ENCODE measurements at regions not wholly inside any gene's neighbourhood (a gene's known extent, or its start where the extent isn't known, plus 50 kb on each side); places are given as distances from the start of the nearest gene placed in this dataset.
"Not testable (repeated sequence)": the region's sequence is repeated elsewhere in the genome, so short reads cannot be mapped to it uniquely, and the experiment has no call there.

GRCh38 chr20:60180986-60181385 lies 222.8 kb downstream of the CDH26 start:
- no peak for DNase-seq
- H3K9me3 Mint-ChIP-seq = no peaks in the 10 kb centered on the region
- intact Hi-C loops (cut with micrococcal nuclease) = no loop called here
- H3K27me3 Mint-ChIP-seq = no peaks in the 10 kb centered on the region
- H3K27ac Mint-ChIP-seq = no peak overlapping the region
- no peaks in the 10 kb centered on the region for H3K36me3 Mint-ChIP-seq (ENCODE audit: low read depth)
- no peaks in the 10 kb centered on the region for H3K4me1 Mint-ChIP-seq
- H3K4me3 Mint-ChIP-seq = no peak overlapping the region

GRCh38 chr20:60186412-60186811 lies 228.2 kb downstream of the CDH26 start:
- Mint-ChIP-seq H3K4me1 (no peaks in the 10 kb centered on the region), H3K9me3 (no peaks in the 10 kb centered on the region), H3K27ac (no peak overlapping the region), H3K36me3 (ENCODE audit: low read depth) (no peaks in the 10 kb centered on the region), H3K4me3 (no peak overlapping the region), H3K27me3 (no peaks in the 10 kb centered on the region)
- no peak for DNase-seq
- intact Hi-C loops (cut with micrococcal nuclease) = no loop called here

DNA sequence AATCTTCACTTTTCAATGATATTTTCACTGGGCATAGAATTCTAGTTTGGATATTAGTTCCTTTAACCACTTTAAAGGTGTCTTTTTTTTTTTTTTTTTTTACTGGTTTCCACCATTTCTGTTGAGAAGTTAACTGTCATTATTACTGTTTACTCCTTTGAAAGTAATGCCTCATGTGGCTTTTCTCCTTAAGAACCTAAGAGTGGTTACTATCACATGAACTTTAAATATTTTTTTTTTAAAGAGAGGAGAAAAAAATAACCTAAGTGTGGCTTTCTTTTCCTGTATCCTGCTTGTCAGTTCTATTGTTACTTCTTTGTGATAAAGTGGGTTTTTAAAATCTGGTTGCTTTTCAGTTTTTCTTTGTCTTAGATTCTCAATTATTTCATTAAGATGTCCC lies 229.5 kb downstream of the CDH26 start:
- intact Hi-C loops (cut with micrococcal nuclease) = no loop called here
- no peak for DNase-seq
- no peaks in the 10 kb centered on the region for H3K27me3 Mint-ChIP-seq
- H3K4me3 Mint-ChIP-seq = no peak overlapping the region
- H3K27ac Mint-ChIP-seq = no peak overlapping the region
- H3K4me1 Mint-ChIP-seq = no peaks in the 10 kb centered on the region
- H3K9me3 Mint-ChIP-seq = no peaks in the 10 kb centered on the region
- no peaks in the 10 kb centered on the region for H3K36me3 Mint-ChIP-seq (ENCODE audit: low read depth)

DNA sequence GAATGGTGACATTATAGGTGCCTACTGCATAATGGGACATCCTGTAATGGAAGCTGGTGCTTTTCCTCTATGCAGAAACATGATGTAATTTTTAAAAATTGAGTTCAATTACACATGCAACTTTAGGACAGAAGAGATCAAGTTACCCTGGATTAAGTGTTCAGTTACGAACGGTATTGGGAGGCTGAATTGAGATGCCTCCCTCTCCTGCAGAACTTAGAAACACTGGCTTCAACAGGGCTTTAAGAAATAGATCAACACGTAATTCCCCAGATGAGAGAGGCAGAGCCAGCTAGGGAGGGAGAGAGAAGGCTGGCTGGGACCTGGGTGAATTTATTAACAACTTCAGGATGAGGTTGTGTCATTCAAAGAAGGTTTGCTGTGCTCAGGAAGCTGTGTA lies 232.8 kb downstream of the CDH26 start:
- no peak overlapping the region for H3K27ac Mint-ChIP-seq
- no peaks in the 10 kb centered on the region for H3K36me3 Mint-ChIP-seq (ENCODE audit: low read depth)
- H3K27me3 Mint-ChIP-seq = no peaks in the 10 kb centered on the region
- H3K4me3 Mint-ChIP-seq = no peak overlapping the region
- intact Hi-C loops (cut with micrococcal nuclease) = no loop called here
- no peaks in the 10 kb centered on the region for H3K4me1 Mint-ChIP-seq
- no peak for DNase-seq
- peaks cover 3% of the 10 kb centered on the region for H3K9me3 Mint-ChIP-seq

- Mint-ChIP-seq H3K27ac (no peak overlapping the region), H3K9me3 (peaks cover 3% of the 10 kb centered on the region), H3K4me1 (no peaks in the 10 kb centered on the region), H3K36me3 (ENCODE audit: low read depth) (no peaks in the 10 kb centered on the region), H3K4me3 (no peak overlapping the region), H3K27me3 (peaks cover 2% of the 10 kb centered on the region)
- intact Hi-C loops (cut with micrococcal nuclease) = no loop called here
- DNase-seq = no peak
Measured at GRCh38 chr20:60192326-60192725, 234.1 kb downstream of the CDH26 start.

- H3K4me3 Mint-ChIP-seq; H3K4me1 Mint-ChIP-seq; DNase-seq; intact Hi-C loops (cut with micrococcal nuclease); H3K9me3 Mint-ChIP-seq; H3K36me3 Mint-ChIP-seq (ENCODE audit: low read depth); H3K27me3 Mint-ChIP-seq; H3K27ac Mint-ChIP-seq: not testable (repeated sequence)
Measured at GRCh38 chr20:60199132-60199531, 240.9 kb downstream of the CDH26 start.

DNA sequence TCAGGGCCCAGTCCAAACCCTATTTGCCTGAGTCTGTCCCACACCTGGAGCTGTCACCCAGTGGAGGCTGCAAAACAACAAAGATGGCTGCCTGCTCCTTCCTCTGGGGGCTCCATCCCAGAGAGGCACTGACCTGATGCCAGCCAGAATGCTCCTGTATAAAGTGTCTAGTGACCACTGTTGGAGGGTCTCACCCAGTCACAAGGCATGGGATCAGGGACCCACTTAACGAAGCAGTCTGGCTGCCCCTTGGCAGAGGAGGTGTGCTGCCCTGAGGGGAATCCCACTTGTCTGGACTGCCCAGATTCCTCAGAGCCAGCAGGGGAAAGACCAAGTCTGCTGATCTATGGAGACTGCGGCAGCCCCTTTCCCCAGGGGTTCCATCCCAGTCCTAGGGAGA lies 241.6 kb downstream of the CDH26 start:
- H3K4me1 Mint-ChIP-seq = peaks cover 5% of the 10 kb centered on the region
- no peak overlapping the region for H3K4me3 Mint-ChIP-seq
- DNase-seq = no peak
- no peak overlapping the region for H3K27ac Mint-ChIP-seq
- H3K36me3 Mint-ChIP-seq (ENCODE audit: low read depth) = no peaks in the 10 kb centered on the region
- H3K27me3 Mint-ChIP-seq = peaks cover 3% of the 10 kb centered on the region
- H3K9me3 Mint-ChIP-seq = peaks cover 8% of the 10 kb centered on the region
- intact Hi-C loops (cut with micrococcal nuclease) = no loop called here

- Mint-ChIP-seq H3K36me3 (ENCODE audit: low read depth) (no peaks in the 10 kb centered on the region), H3K4me3 (no peak overlapping the region), H3K27ac (no peak overlapping the region), H3K27me3 (peaks cover 3% of the 10 kb centered on the region), H3K4me1 (peaks cover 5% of the 10 kb centered on the region), H3K9me3 (peaks cover 7% of the 10 kb centered on the region)
- DNase-seq = no peak
- intact Hi-C loops (cut with micrococcal nuclease) = no loop called here
Measured at GRCh38 chr20:60200305-60200918, 242.2 kb downstream of the CDH26 start.

GRCh38 chr20:60201198-60201835 lies 243.1 kb downstream of the CDH26 start:
- no peaks in the 10 kb centered on the region for H3K36me3 Mint-ChIP-seq (ENCODE audit: low read depth)
- H3K4me3 Mint-ChIP-seq = no peak overlapping the region
- no peak for DNase-seq
- H3K27me3 Mint-ChIP-seq = peaks cover 3% of the 10 kb centered on the region
- H3K9me3 Mint-ChIP-seq = peaks cover 5% of the 10 kb centered on the region
- no peak overlapping the region for H3K27ac Mint-ChIP-seq
- H3K4me1 Mint-ChIP-seq = peaks cover 5% of the 10 kb centered on the region
- intact Hi-C loops (cut with micrococcal nuclease) = no loop called here

GRCh38 chr20:60202046-60202445 lies 243.8 kb downstream of the CDH26 start:
- intact Hi-C loops (cut with micrococcal nuclease) = no loop called here
- no peak for DNase-seq
- H3K36me3 Mint-ChIP-seq (ENCODE audit: low read depth) = no peaks in the 10 kb centered on the region
- H3K27ac Mint-ChIP-seq = no peak overlapping the region
- H3K27me3 Mint-ChIP-seq = peaks cover 3% of the 10 kb centered on the region
- H3K4me3 Mint-ChIP-seq = no peak overlapping the region
- H3K4me1 Mint-ChIP-seq = peaks cover 5% of the 10 kb centered on the region
- H3K9me3 Mint-ChIP-seq = peaks cover 5% of the 10 kb centered on the region

DNA sequence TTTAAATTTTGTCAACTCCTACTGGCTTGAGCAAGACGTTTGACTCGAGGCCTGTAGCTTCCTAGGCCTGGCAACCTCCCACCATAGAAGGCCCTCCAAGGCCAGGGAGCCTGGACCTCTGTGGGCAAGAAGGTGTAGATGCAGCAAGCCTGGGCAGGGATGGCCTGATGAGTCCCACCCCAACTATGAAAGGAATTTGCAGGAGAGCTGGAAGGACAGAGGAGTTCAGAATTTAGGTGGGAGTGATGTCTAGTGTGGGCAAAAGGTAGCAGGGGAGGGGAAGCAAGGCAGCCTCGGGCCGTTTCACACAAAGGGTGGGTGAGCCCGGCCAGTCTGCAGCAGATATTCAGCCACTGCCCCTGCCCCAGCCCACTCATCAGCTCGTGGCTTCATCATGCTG lies 245.2 kb downstream of the CDH26 start:
- Mint-ChIP-seq H3K27me3 (no peaks in the 10 kb centered on the region), H3K4me1 (peaks cover 5% of the 10 kb centered on the region), H3K27ac (no peak overlapping the region), H3K4me3 (no peak overlapping the region), H3K36me3 (ENCODE audit: low read depth) (no peaks in the 10 kb centered on the region), H3K9me3 (peaks cover 3% of the 10 kb centered on the region)
- intact Hi-C loops (cut with micrococcal nuclease) = no loop called here
- no peak for DNase-seq

DNA sequence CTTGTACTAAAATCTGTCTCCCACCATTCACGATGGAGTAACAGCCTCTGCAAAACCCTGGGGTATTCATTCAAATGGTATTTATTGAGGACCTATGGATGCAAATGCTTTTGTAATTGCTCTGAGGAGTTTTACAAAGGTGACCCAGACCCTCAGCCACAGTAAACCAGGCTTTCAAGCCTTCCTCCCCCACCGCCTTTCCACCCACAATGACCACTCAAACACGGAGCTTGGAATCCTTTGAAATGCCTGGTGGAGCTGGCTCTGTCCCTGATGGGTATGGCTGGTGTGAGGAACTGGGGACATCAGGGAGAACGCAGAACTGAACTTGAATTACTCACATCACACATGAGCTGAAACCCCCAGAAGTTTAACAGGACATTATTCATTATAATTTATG lies 246.4 kb downstream of the CDH26 start:
- Mint-ChIP-seq H3K9me3 (no peaks in the 10 kb centered on the region), H3K27me3 (no peaks in the 10 kb centered on the region), H3K27ac (no peak overlapping the region), H3K36me3 (ENCODE audit: low read depth) (no peaks in the 10 kb centered on the region), H3K4me3 (no peak overlapping the region), H3K4me1 (peaks cover 4% of the 10 kb centered on the region)
- intact Hi-C loops (cut with micrococcal nuclease) = no loop called here
- DNase-seq = no peak

DNA sequence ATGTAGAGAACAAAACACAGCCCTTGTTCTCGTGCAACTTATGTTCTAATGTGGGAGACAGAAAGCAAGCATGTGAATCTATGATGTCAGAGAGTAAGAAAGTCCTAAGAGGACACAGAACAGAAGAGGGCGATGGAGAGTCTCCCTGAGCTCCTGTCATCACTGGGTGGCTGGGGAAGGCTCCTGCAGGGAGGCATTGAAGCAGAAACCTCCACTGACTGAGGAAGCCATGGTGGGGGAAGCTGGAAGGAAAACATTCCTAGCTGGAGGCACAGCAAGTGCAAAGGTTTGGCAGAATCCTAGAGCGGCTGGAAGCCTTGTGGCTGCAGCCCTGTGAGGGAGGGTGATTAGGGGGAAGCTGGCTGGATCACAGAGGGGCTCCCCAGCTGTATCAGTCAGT lies 248.0 kb downstream of the CDH26 start:
- H3K27ac Mint-ChIP-seq = no peak overlapping the region
- H3K27me3 Mint-ChIP-seq = no peaks in the 10 kb centered on the region
- no peaks in the 10 kb centered on the region for H3K36me3 Mint-ChIP-seq (ENCODE audit: low read depth)
- H3K4me1 Mint-ChIP-seq = peaks cover 2% of the 10 kb centered on the region
- intact Hi-C loops (cut with micrococcal nuclease) = no loop called here
- no peak overlapping the region for H3K4me3 Mint-ChIP-seq
- no peak for DNase-seq
- no peaks in the 10 kb centered on the region for H3K9me3 Mint-ChIP-seq

GRCh38 chr20:60209048-60209447 lies 250.8 kb downstream of the CDH26 start:
- no peaks in the 10 kb centered on the region for H3K27me3 Mint-ChIP-seq
- no peak overlapping the region for H3K27ac Mint-ChIP-seq
- no peaks in the 10 kb centered on the region for H3K36me3 Mint-ChIP-seq (ENCODE audit: low read depth)
- no peaks in the 10 kb centered on the region for H3K4me1 Mint-ChIP-seq
- intact Hi-C loops (cut with micrococcal nuclease) = no loop called here
- no peaks in the 10 kb centered on the region for H3K9me3 Mint-ChIP-seq
- no peak overlapping the region for H3K4me3 Mint-ChIP-seq
- no peak for DNase-seq
